ENCODE measurements at regions not wholly inside any gene's neighbourhood (a gene's known extent, or its start where the extent isn't known, plus 50 kb on each side); places are given as distances from the start of the nearest gene placed in this dataset.

DNA sequence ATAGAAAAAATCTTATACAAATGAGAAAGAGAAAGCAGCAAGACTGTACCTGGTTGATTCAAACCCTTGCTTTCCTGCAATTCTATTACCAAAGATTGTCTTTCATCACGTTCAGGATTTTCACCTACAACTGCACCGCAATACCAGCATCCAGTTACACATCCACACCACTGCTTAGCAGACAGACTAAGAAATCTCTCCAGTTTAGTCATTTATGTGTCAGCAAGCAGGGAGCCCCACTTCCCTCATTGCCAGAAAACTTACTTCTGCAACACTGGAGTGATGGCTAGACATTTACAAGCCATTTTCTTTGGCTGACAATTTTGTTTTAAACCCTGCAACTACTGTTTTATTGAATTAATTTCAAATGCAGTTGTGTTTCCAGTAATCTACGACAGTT, 359.6 kb upstream of the MEOX2 start:
- ATAC-seq (ENCODE audit: low FRiP score) (no peak), DNase-seq (ENCODE audit: low spot score) (no peak)
- TF ChIP-seq, protein P1, sequence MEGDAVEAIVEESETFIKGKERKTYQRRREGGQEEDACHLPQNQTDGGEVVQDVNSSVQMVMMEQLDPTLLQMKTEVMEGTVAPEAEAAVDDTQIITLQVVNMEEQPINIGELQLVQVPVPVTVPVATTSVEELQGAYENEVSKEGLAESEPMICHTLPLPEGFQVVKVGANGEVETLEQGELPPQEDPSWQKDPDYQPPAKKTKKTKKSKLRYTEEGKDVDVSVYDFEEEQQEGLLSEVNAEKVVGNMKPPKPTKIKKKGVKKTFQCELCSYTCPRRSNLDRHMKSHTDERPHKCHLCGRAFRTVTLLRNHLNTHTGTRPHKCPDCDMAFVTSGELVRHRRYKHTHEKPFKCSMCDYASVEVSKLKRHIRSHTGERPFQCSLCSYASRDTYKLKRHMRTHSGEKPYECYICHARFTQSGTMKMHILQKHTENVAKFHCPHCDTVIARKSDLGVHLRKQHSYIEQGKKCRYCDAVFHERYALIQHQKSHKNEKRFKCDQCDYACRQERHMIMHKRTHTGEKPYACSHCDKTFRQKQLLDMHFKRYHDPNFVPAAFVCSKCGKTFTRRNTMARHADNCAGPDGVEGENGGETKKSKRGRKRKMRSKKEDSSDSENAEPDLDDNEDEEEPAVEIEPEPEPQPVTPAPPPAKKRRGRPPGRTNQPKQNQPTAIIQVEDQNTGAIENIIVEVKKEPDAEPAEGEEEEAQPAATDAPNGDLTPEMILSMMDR (IDR thresholded peaks at IDR 0.05): no peak

DNA sequence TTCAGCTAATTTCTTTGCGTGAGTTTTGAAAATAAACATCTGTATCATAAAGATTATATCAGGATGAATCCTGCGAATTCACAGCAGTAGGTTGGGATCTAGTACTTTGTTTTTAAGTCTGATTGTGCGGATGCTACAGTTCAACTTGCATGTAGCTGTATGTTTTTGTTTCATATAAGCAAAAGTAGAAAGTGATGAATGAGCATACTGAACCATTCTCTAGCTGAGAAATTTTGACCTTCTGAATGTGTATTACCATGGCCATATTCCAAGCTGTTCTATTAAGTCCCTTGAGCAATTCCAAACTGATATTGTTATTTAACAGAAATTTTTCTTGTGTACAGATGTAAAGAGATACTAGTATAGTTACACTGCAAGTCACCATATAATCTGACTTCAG, 358.8 kb upstream of the MEOX2 start:
- TF ChIP-seq, protein P1 (IDR thresholded peaks at IDR 0.05): no peak
- ATAC-seq (ENCODE audit: low FRiP score): no peak

GRCh38 chr7:16044645-16045044, 358.2 kb upstream of the MEOX2 start:
- TF ChIP-seq, protein P1 (IDR thresholded peaks at IDR 0.05): no peak
- ATAC-seq (ENCODE audit: low FRiP score): no peak
- DNase-seq (ENCODE audit: low spot score): no peak

More for the DNA sequence above, 358.8 kb upstream of the MEOX2 start:
- no peak for DNase-seq (ENCODE audit: low spot score)

DNA sequence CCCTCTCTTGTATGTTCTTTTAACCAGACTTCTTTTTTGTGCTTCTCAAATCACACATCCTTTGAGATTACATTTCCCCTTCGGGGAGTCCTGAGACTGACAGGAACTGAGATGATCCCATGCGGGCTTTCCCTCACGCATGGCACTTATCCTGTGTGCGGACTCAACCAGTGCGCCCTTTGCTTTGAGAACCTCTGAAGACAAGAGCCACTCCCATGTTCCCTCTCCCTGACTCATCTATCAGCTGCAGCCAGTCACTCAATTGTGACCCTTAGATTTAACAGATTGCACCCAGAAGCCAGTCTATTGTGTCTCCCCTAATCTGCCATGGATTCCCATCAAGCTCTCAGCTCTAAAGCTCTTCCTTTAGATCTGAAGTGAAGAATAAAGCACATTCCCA, 353.9 kb upstream of the MEOX2 start:
- ATAC-seq (ENCODE audit: low FRiP score): no peak
- DNase-seq (ENCODE audit: low spot score): no peak

DNA sequence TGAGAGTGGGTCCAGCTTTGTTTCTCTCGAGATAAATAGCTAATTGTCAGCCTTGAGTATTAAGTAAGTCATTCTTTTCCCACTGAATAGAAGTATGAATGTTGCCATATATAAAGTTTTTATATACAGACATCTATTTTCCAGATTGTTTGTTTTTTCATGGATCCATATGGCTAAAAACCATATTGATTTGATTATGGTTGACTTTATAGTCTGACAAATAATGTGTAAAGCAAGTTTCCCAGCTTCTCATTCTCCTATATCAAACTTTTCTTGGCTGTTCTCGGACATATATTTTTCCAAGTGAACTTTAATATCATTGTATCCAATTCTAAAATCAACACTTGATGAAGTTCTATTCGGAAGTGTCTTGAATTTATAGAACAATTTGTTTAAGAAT, 352.4 kb upstream of the MEOX2 start:
- TF ChIP-seq, protein P1 (IDR thresholded peaks at IDR 0.05): no peak
- ATAC-seq (ENCODE audit: low FRiP score) (no peak), DNase-seq (ENCODE audit: low spot score) (no peak)

More for the DNA sequence above, 353.9 kb upstream of the MEOX2 start:
- TF ChIP-seq, protein P1 (IDR thresholded peaks at IDR 0.05): no peak

- ATAC-seq (ENCODE audit: low FRiP score) (no peak), DNase-seq (ENCODE audit: low spot score) (no peak)
- TF ChIP-seq, protein P1 (IDR thresholded peaks at IDR 0.05): no peak
Observed at GRCh38 chr7:16035392-16035791, 348.9 kb upstream of the MEOX2 start.

DNA sequence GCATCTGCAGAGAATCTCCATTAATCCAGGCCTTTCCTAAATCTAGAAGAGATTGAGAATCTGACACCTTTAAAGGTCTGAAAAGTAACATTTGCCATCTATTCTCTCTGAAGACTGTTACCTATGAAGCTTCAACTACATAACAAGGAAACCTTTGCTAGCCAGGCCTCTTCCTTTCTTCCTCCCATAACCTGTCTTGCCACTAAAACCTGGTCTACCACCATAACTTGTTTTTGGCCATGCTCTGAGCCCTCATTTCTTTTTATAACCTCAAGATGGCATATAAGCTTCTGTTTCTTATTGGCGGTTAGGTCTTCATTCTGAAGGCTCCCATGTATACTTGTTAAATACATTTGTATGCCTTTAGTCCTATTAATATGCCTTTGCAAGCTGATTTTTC, 348.4 kb upstream of the MEOX2 start:
- TF ChIP-seq, protein P1 (IDR thresholded peaks at IDR 0.05): no peak
- DNase-seq (ENCODE audit: low spot score): no peak
- ATAC-seq (ENCODE audit: low FRiP score): no peak
